ENCODE measurements at regions not wholly inside any gene's neighbourhood (a gene's known extent, or its start where the extent isn't known, plus 50 kb on each side); places are given as distances from the start of the nearest gene placed in this dataset.
"Not testable (repeated sequence)": the region's sequence is repeated elsewhere in the genome, so short reads cannot be mapped to it uniquely, and the experiment has no call there.

DNA sequence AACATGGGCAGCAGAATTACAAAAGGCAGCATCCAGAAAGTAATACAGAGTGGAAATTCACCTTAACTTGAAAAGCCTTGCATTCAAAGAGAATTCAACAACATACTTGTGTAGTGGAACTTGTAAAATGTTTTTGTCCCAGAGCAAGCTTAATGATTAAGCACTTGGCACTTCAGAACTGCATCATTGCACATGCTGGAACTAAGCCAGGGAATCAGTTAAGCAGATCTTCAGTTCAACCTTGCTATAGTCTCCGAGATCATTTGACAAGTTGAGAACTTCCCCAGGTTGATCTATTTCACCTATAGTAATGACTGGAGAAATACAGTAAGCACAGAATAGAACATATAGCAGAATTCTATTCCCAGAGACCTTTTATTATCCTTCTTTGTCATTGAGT, 1337.2 kb upstream of the NXPH2 start:
- DNase-seq (ENCODE audit: low read depth), result no peak
- H3K4me3 ChIP-seq (ENCODE audit: low read depth, low read length), result no peak overlapping the region
- TF ChIP-seq, protein P1, sequence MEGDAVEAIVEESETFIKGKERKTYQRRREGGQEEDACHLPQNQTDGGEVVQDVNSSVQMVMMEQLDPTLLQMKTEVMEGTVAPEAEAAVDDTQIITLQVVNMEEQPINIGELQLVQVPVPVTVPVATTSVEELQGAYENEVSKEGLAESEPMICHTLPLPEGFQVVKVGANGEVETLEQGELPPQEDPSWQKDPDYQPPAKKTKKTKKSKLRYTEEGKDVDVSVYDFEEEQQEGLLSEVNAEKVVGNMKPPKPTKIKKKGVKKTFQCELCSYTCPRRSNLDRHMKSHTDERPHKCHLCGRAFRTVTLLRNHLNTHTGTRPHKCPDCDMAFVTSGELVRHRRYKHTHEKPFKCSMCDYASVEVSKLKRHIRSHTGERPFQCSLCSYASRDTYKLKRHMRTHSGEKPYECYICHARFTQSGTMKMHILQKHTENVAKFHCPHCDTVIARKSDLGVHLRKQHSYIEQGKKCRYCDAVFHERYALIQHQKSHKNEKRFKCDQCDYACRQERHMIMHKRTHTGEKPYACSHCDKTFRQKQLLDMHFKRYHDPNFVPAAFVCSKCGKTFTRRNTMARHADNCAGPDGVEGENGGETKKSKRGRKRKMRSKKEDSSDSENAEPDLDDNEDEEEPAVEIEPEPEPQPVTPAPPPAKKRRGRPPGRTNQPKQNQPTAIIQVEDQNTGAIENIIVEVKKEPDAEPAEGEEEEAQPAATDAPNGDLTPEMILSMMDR (IDR thresholded peaks at IDR 0.05; ENCODE audit: insufficient read depth, low read length), result no peak

DNA sequence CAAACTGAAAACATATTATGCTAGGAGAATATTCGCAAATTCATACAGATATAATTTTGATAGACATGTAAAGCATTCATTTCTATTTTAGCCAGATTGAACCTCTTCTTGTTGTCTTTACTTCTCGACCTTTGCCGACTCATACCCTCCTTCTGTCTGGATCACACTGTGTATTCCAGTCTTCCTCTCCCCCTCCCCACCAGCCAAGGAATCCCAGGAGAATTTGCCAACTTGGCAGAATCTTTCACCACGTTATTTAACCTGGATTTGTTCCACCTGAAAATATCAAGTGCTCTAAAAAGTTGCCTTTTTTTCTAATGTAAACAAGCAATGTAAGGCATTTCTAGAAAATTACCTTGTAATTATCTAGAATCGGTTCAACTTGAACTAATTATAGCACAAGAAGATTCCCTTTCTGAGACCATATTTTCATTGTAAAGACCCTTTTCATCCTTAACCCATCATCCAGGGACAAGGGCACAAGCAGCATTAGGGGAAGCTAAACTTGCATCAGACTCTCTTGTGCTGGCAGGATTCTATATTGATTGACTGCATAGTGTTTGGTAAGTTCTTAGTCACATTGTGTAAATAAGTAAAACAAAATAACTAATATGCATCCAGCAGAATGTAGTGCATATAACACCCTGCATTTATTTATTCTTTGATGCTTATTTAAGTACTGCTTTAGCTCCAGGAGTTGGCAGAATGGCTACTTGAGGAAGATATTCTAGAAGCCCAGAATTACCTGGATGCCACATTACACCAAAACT, 1328.7 kb upstream of the NXPH2 start:
- no peak overlapping the region for H3K4me3 ChIP-seq (ENCODE audit: low read depth, low read length)
- no peak for DNase-seq (ENCODE audit: low read depth)
- TF ChIP-seq, protein P1 (IDR thresholded peaks at IDR 0.05; ENCODE audit: insufficient read depth, low read length), result no peak

DNA sequence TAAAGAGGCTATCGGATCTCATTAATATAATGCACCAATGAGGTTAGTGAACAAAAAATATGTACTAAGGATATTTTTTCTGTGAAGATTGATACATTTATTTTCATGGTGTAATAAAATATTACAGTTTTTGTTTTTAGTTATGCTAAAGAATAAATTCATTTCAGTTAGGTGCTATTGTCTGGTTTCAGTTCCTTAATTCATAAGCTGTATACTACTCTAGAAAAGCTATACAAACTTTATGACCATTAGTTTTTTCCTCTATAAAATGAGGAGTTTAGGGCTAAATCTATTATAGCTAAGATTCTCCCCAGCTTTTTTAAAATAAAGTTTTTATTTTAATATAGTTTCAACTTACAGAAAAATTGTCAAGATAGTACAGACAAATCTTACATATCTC, 1311.7 kb upstream of the NXPH2 start:
- no peak overlapping the region for H3K4me3 ChIP-seq (ENCODE audit: low read depth, low read length)
- no peak for DNase-seq (ENCODE audit: low read depth)
- TF ChIP-seq, protein P1 (IDR thresholded peaks at IDR 0.05; ENCODE audit: insufficient read depth, low read length), result no peak

DNA sequence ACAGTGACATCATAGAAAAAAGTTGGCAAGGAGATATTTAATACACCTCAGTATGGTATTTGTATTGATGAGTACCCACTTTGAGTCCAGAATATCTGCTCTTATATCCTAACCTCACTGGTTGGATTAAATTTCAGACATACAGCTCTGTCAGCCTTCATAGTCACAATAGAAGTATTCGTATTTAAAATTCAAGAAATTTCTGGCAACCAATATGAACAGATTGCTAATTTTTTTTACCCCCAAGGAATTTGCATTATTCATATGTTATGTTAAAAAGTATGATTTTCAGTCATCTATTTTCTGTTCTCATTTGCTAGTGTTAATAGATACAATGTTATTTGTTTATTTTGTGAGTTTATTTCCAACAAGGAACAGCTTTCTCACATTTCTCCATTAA, 1306.8 kb upstream of the NXPH2 start:
- H3K4me3 ChIP-seq (ENCODE audit: low read depth, low read length), result no peak overlapping the region
- DNase-seq (ENCODE audit: low read depth), result no peak
- TF ChIP-seq, protein P1 (IDR thresholded peaks at IDR 0.05; ENCODE audit: insufficient read depth, low read length), result no peak

DNA sequence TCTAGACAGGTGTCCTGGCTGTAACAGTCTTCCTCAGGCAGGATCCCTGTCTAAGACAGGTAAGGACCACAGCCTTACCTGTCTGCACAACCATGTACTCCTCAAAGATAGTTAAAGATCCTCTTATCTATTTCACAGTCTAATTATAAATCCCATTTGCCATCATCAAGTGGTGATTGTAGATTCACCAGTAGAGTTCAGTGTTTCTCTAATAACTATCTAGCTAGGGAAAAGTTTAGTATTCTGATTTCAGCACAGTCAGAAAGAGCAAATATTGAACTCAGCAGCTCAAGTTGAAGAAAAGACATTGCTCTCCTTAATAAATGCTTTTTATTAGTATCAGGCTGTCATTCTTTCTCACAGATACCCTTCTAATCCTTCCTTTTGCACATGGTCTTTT, 1305.5 kb upstream of the NXPH2 start:
- TF ChIP-seq, protein P1 (IDR thresholded peaks at IDR 0.05; ENCODE audit: insufficient read depth, low read length), result peak; percentile 3
- no peak overlapping the region for H3K4me3 ChIP-seq (ENCODE audit: low read depth, low read length)
- peak; percentile 26 for DNase-seq (ENCODE audit: low read depth)

DNA sequence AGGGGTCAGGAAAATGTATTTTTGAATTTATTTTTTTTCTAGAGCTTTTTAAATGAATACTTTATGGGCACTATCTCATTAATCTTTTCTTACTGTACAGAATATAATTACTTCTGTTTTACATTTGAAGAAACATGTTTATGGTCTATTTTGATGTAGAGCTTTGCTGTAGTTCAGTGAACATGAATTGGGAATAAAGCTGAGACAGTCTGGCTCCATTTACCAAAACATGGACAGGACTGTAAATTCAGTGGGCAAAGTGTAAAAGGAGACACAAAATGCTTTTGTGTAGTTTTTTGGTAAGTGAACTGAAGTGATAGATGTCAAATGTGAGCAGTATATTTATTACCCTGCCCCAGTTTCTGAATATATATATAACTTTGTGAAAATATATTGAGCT, 1298.8 kb upstream of the NXPH2 start:
- H3K4me3 ChIP-seq (ENCODE audit: low read depth, low read length), result no peak overlapping the region
- no peak for DNase-seq (ENCODE audit: low read depth)
- TF ChIP-seq, protein P1 (IDR thresholded peaks at IDR 0.05; ENCODE audit: insufficient read depth, low read length), result no peak

DNA sequence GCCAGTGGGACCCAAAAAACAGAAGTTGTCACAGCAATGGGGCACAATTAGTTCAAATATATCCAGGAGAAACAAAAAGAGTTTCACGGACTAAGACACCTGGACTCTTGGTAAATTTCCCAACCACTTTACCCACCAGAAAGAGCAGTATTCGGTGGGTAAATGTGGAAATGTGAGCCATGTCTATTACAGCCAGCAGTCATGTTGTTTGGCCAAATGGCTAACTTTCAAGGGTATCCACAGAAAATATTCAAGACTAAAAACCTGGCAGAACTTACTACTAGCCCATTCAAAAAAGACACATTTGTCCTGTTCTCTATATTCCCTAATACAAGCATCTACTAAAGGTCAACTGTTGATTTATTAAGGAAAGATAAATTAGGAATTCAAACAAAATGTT, 1296.0 kb upstream of the NXPH2 start:
- no peak for DNase-seq (ENCODE audit: low read depth)
- H3K4me3 ChIP-seq (ENCODE audit: low read depth, low read length), result no peak overlapping the region
- TF ChIP-seq, protein P1 (IDR thresholded peaks at IDR 0.05; ENCODE audit: insufficient read depth, low read length), result no peak

DNA sequence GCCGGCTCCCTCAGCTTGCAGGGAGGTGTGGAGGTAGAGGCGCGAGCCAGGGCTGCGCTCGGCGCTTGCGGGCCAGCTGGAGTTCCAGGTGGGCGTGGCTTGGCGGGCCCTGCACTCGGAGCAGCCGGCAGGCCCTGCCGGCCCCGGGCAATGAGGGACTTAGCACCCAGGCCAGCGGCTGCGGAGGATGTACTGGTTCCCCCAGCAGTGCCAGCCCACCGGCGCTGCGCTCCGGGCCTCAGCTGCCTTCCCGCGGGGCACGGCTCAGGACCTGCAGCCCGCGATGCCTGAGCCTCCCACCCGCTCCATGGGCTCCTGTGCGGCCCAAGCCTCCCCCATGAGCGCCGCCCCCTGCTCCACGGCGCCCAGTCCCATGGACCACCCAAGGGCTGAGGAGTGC, 1293.6 kb upstream of the NXPH2 start:
- DNase-seq (ENCODE audit: low read depth); H3K4me3 ChIP-seq (ENCODE audit: low read depth, low read length): not testable (repeated sequence)
